ENCODE measurements at regions not wholly inside any gene's neighbourhood (a gene's known extent, or its start where the extent isn't known, plus 50 kb on each side); places are given as distances from the start of the nearest gene placed in this dataset.

DNA sequence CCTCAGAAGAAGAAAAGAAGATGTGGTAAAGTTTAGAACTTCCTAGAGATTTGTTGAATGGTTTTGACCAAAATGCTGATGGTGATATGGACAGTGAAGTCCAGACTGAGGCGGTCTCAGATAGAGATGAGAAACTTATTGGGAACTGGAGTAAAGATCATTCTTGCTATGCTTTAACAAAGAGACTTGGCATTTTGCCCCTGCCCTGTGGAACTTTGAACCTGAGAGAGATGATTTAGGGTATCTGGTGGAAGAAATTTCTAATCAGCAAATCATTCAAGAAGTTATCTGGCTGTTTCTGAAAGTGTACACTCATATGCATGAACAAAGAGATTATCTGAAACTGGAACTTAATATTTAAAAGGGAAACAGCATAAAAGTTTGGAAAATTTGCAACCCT lies 505.2 kb downstream of the NSUN3 start:
- intact Hi-C loops (cut with micrococcal nuclease): no loop called here
- H4K20me1 ChIP-seq (replicated peaks; ENCODE audit: control insufficient read depth, insufficient read depth, low read length): no peaks in the 10 kb centered on the region
- H3K36me3 ChIP-seq (ENCODE audit: control insufficient read depth, insufficient read depth, low read length): no peaks in the 10 kb centered on the region
- H3K4me2 ChIP-seq (ENCODE audit: insufficient read depth, low read length): no peak overlapping the region
- no peak overlapping the region for H3K4me3 ChIP-seq
- in situ Hi-C loops (cut with MboI): no loop called here
- H3K9me1 ChIP-seq (ENCODE audit: control insufficient read depth, insufficient read depth, low read length): no peaks in the 10 kb centered on the region
- BruUV-seq (replicated peaks): no TSS peak
- no peak for DNase-seq (ENCODE audit: extremely low read depth in 1 of 4, low spot score in 3 of 4)
- no peaks in the 10 kb centered on the region for H3K27me3 ChIP-seq (ENCODE audit: control insufficient read depth in 2 of 2, insufficient read depth in 2 of 2, low read length in 2 of 2)
- H3K9me3 ChIP-seq (replicated peaks; ENCODE audit: control insufficient read depth, insufficient read depth, low read depth, low read length): no peaks in the 10 kb centered on the region
- no peaks in the 10 kb centered on the region for H3K4me1 ChIP-seq (replicated peaks in 1 of 2; ENCODE audit: control insufficient read depth in 2 of 2, insufficient read depth in 2 of 2, low read length in 2 of 2)
- H3K79me2 ChIP-seq (ENCODE audit: control insufficient read depth, insufficient read depth, low read length): no peaks in the 10 kb centered on the region
- no peak overlapping the region for H3K27ac ChIP-seq (ENCODE audit: extremely low read depth, low read depth, low read length)
- ChIA-PET POLR2A (no interaction called here), CTCF (ENCODE audit: low intra/inter-chr PET ratio) (no interaction called here)
- H2AFZ ChIP-seq (ENCODE audit: low read depth, low read length): no peak overlapping the region
- ATAC-seq: no peak
- H3K9ac ChIP-seq (ENCODE audit: insufficient read depth in 1 of 2, low read depth in 2 of 2, low read length in 2 of 2): no peak overlapping the region
- 0% methylated on average over 1 of the region's 1 CpG for WGBS (ENCODE audit: insufficient coverage, low coverage, missing lambda C conversion rate)
- TF ChIP-seq ZNF24 (IDR thresholded peaks at IDR 0.05): no peak
- no peak for TF ChIP-seq TCF7L2 (IDR thresholded peaks at IDR 0.05; ENCODE audit: low read depth, low read length)
- TF ChIP-seq CEBPB (tag; IDR thresholded peaks at IDR 0.05): no peak
- no peak for FAIRE-seq

DNA sequence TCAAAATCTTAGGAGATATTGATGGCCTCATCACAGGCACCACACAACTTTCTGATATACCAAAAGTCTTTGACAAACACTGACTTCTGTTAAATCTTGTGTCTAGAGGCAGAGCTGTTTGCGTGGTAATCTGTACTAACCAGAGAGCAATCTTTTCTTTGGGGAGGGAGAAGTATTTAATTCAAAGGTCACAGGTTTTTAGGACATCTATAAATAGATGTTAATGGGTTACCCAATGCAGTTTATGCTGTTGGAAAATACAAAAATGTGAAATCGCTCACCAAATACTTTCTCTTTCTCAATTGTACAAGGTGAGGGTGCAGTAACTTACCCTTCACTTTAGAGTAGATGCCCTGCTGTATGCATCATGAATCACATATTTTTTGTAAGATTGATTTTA lies 510.5 kb downstream of the NSUN3 start:
- intact Hi-C loops (cut with micrococcal nuclease) (no loop called here), in situ Hi-C loops (cut with MboI) (no loop called here)
- no peaks in the 10 kb centered on the region for H3K79me2 ChIP-seq (ENCODE audit: control insufficient read depth, insufficient read depth, low read length)
- H3K27ac ChIP-seq (ENCODE audit: extremely low read depth, low read depth, low read length): no peak overlapping the region
- ATAC-seq (no peak), FAIRE-seq (no peak), DNase-seq (ENCODE audit: extremely low read depth in 1 of 4, low spot score in 3 of 4) (no peak)
- WGBS (ENCODE audit: insufficient coverage, low coverage, missing lambda C conversion rate): 0% methylated on average over 2 of the region's 2 CpGs
- H3K9ac ChIP-seq (ENCODE audit: insufficient read depth in 1 of 2, low read depth in 2 of 2, low read length in 2 of 2): no peak overlapping the region
- H3K27me3 ChIP-seq (ENCODE audit: control insufficient read depth in 2 of 2, insufficient read depth in 2 of 2, low read length in 2 of 2): no peaks in the 10 kb centered on the region
- H2AFZ ChIP-seq (ENCODE audit: low read depth, low read length): no peak overlapping the region
- no peaks in the 10 kb centered on the region for H3K9me3 ChIP-seq (replicated peaks; ENCODE audit: control insufficient read depth, insufficient read depth, low read depth, low read length)
- no TSS peak for BruUV-seq (replicated peaks)
- H3K9me1 ChIP-seq (ENCODE audit: control insufficient read depth, insufficient read depth, low read length): no peaks in the 10 kb centered on the region
- no peak overlapping the region for H3K4me2 ChIP-seq (ENCODE audit: insufficient read depth, low read length)
- H4K20me1 ChIP-seq (replicated peaks; ENCODE audit: control insufficient read depth, insufficient read depth, low read length): no peaks in the 10 kb centered on the region
- CTCF ChIA-PET (ENCODE audit: low intra/inter-chr PET ratio): no interaction called here
- H3K36me3 ChIP-seq (ENCODE audit: control insufficient read depth, insufficient read depth, low read length): no peaks in the 10 kb centered on the region
- H3K4me1 ChIP-seq (replicated peaks in 1 of 2; ENCODE audit: control insufficient read depth in 2 of 2, insufficient read depth in 2 of 2, low read length in 2 of 2): no peaks in the 10 kb centered on the region
- no peak overlapping the region for H3K4me3 ChIP-seq
- POLR2A ChIA-PET: no interaction called here
- TF ChIP-seq, protein P1, sequence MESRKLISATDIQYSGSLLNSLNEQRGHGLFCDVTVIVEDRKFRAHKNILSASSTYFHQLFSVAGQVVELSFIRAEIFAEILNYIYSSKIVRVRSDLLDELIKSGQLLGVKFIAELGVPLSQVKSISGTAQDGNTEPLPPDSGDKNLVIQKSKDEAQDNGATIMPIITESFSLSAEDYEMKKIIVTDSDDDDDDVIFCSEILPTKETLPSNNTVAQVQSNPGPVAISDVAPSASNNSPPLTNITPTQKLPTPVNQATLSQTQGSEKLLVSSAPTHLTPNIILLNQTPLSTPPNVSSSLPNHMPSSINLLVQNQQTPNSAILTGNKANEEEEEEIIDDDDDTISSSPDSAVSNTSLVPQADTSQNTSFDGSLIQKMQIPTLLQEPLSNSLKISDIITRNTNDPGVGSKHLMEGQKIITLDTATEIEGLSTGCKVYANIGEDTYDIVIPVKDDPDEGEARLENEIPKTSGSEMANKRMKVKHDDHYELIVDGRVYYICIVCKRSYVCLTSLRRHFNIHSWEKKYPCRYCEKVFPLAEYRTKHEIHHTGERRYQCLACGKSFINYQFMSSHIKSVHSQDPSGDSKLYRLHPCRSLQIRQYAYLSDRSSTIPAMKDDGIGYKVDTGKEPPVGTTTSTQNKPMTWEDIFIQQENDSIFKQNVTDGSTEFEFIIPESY (CRISPR knock-in tag; IDR thresholded peaks at IDR 0.05): no peak
- TF ChIP-seq, protein P2, sequence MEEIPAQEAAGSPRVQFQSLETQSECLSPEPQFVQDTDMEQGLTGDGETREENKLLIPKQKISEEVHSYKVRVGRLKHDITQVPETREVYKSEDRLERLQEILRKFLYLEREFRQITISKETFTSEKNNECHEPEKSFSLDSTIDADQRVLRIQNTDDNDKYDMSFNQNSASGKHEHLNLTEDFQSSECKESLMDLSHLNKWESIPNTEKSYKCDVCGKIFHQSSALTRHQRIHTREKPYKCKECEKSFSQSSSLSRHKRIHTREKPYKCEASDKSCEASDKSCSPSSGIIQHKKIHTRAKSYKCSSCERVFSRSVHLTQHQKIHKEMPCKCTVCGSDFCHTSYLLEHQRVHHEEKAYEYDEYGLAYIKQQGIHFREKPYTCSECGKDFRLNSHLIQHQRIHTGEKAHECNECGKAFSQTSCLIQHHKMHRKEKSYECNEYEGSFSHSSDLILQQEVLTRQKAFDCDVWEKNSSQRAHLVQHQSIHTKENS (CRISPR knock-in tag; IDR thresholded peaks at IDR 0.05): no peak
- TF ChIP-seq RUNX1 (IDR thresholded peaks at IDR 0.05; ENCODE audit: low read depth) (no peak), SMARCE1 (IDR thresholded peaks at IDR 0.05) (no peak), HMBOX1 (IDR thresholded peaks at IDR 0.05) (no peak), HBP1 (CRISPR knock-in tag; IDR thresholded peaks at IDR 0.05) (no peak), ZNF76 (CRISPR knock-in tag; IDR thresholded peaks at IDR 0.05; ENCODE audit: borderline replicate concordance) (no peak), RCOR1 (IDR thresholded peaks at IDR 0.05; ENCODE audit: borderline replicate concordance in 1 of 2, low read depth in 2 of 2, low read length in 2 of 2) (no peak)

All from K562 (cell line).